OCI-LY7 (cell line): ENCODE measurements at regions not wholly inside any gene's neighbourhood (a gene's known extent, or its start where the extent isn't known, plus 50 kb on each side); places are given as distances from the start of the nearest gene placed in this dataset.
A peak's percentile ranks its signal among the peaks of the same experiment; 100 is the strongest.

ENCODE experiments used
- CTCF ChIP-seq: fragments of 200-600 bp; sonication (generic); conservative IDR thresholded peaks from 2 replicates; pipeline ENCODE4 v1.5.1; 2014; ENCODE audit warnings: mild to moderate bottlenecking, antibody characterized with exemption, low read length, moderate library complexity, mixed read lengths
- EZH2phosphoT487 ChIP-seq: fragments of 200-600 bp; sonication (generic); IDR thresholded peaks from 2 replicates; pipeline ENCODE4 v1.6.1; 2018; ENCODE audit warnings: low read depth, borderline replicate concordance, mild to moderate bottlenecking, mixed run types, antibody characterized with exemption, low read length, moderate library complexity, mixed read lengths

- TF ChIP-seq CTCF (peak; percentile 85), EZH2phosphoT487 (no peak)
Observed at GRCh38 chr14:25537846-25538455, 488.0 kb upstream of the STXBP6 start.
